ENCODE measurements at regions not wholly inside any gene's neighbourhood (a gene's known extent, or its start where the extent isn't known, plus 50 kb on each side); places are given as distances from the start of the nearest gene placed in this dataset.
"Not testable (repeated sequence)": the region's sequence is repeated elsewhere in the genome, so short reads cannot be mapped to it uniquely, and the experiment has no call there.

DNA sequence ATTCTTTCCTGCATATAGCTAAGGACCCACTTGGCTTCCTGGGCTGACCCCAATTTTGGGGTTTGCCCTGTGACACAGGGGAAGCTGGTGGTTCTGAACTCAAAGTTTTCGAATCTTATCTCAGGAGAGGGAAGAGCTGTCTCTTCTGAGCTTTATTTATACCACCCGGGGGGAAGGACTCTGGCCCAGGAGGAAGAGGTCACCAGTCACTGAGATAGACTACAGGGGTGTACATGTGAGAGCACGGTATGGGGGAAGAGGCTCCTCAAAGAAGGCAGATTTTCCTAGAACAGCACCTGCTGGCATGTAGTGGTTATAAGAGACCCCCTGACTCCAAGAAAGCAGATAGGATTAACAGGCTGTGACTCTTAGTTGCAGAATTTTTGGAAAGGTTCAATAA, 101.8 kb upstream of the ELMO1 start:
- Histone ChIP-seq H3K9me2 (replicated peaks; ENCODE audit: low read depth, low read length) (no peaks in the 10 kb centered on the region), H3K4me3 (ENCODE audit: low read length, poor library complexity, severe bottlenecking) (no peak overlapping the region), H3K4me1 (ENCODE audit: insufficient read depth, low read length, poor library complexity, severe bottlenecking) (peaks cover 56% of the 10 kb centered on the region), H3K79me2 (ENCODE audit: insufficient read depth, low read length) (no peaks in the 10 kb centered on the region), H3K9me3 (ENCODE audit: insufficient read depth, low read depth, low read length) (no peaks in the 10 kb centered on the region), H2AFZ (ENCODE audit: low read length) (no peak overlapping the region), H3K27me3 (ENCODE audit: insufficient read depth, low read length, poor library complexity, severe bottlenecking) (no peaks in the 10 kb centered on the region), H3K9ac (ENCODE audit: low read depth, low read length, poor library complexity, severe bottlenecking) (no peak overlapping the region), H3F3A (ENCODE audit: low read depth) (no peaks in the 10 kb centered on the region), H3K36me3 (ENCODE audit: insufficient read depth, low read length) (no peaks in the 10 kb centered on the region), H4K20me1 (ENCODE audit: insufficient read depth, low read length, poor library complexity, severe bottlenecking) (no peaks in the 10 kb centered on the region), H3K4me2 (ENCODE audit: low read depth, low read length, poor library complexity, severe bottlenecking) (peak overlapping the region; percentile 56)
- TF ChIP-seq CTCF (conservative IDR thresholded peaks at IDR 0.05; ENCODE audit: low read length) (no peak), EZH2phosphoT487 (IDR thresholded peaks at IDR 0.05; ENCODE audit: borderline replicate concordance) (no peak)

DNA sequence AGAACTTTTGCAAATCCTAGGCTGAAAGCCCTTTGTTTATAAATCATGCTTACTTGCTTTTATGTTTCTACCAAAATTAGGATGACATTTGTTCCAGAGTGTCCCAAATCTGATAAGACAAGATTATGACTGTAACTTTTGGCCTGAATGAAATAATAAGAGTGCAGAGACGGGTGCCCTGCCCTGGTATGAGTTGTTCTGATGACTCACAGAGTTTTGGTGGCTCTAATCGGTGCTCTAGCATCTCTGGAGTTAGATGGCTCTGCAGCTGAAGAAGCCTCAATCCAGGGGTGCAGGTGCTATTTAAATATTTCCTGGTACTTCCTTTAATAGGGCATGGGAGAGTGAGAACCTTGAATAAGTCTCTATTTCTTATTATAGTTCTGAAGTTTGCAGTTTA, 102.2 kb upstream of the ELMO1 start:
- no peaks in the 10 kb centered on the region for H3K79me2 ChIP-seq (ENCODE audit: insufficient read depth, low read length)
- no peaks in the 10 kb centered on the region for H3F3A ChIP-seq (ENCODE audit: low read depth)
- no peak overlapping the region for H3K4me2 ChIP-seq (ENCODE audit: low read depth, low read length, poor library complexity, severe bottlenecking)
- H3K4me3 ChIP-seq (ENCODE audit: low read length, poor library complexity, severe bottlenecking) = no peak overlapping the region
- no peak overlapping the region for H3K9ac ChIP-seq (ENCODE audit: low read depth, low read length, poor library complexity, severe bottlenecking)
- no peaks in the 10 kb centered on the region for H3K27me3 ChIP-seq (ENCODE audit: insufficient read depth, low read length, poor library complexity, severe bottlenecking)
- H3K4me1 ChIP-seq (ENCODE audit: insufficient read depth, low read length, poor library complexity, severe bottlenecking) = peaks cover 56% of the 10 kb centered on the region
- H3K36me3 ChIP-seq (ENCODE audit: insufficient read depth, low read length) = no peaks in the 10 kb centered on the region
- no peak for TF ChIP-seq CTCF (conservative IDR thresholded peaks at IDR 0.05; ENCODE audit: low read length)
- TF ChIP-seq EZH2phosphoT487 (IDR thresholded peaks at IDR 0.05; ENCODE audit: borderline replicate concordance) = no peak
- no peaks in the 10 kb centered on the region for H3K9me2 ChIP-seq (replicated peaks; ENCODE audit: low read depth, low read length)
- no peaks in the 10 kb centered on the region for H4K20me1 ChIP-seq (ENCODE audit: insufficient read depth, low read length, poor library complexity, severe bottlenecking)
- no peaks in the 10 kb centered on the region for H3K9me3 ChIP-seq (ENCODE audit: insufficient read depth, low read depth, low read length)
- H2AFZ ChIP-seq (ENCODE audit: low read length) = no peak overlapping the region

GRCh38 chr7:37552030-37552429, 103.4 kb upstream of the ELMO1 start:
- H3K9ac ChIP-seq (ENCODE audit: low read depth, low read length, poor library complexity, severe bottlenecking) = no peak overlapping the region

DNA sequence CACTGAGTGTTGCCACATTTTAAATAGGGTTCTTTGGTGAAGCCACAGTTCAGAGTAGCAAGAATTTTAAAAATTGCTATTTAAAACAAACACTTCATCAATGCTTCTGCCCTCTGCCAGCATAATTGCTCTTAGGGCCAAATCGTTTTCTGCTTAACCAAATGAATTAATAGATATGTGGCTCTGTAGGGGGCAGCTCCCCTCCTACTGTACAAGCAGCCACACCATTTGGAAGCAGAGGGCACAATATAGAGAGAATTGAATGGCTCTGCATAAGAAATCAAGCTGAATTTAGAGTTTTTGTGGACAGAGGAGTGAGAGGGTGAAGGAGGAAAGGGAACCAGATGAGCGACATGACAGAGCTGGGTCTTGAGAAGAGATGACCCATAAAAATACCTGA, 103.8 kb upstream of the ELMO1 start:
- H3K9me2 ChIP-seq (replicated peaks; ENCODE audit: low read depth, low read length); H3K9me3 ChIP-seq (ENCODE audit: insufficient read depth, low read depth, low read length); H3K4me2 ChIP-seq (ENCODE audit: low read depth, low read length, poor library complexity, severe bottlenecking); H4K20me1 ChIP-seq (ENCODE audit: insufficient read depth, low read length, poor library complexity, severe bottlenecking); H3K36me3 ChIP-seq (ENCODE audit: insufficient read depth, low read length); H3K79me2 ChIP-seq (ENCODE audit: insufficient read depth, low read length); H3K4me3 ChIP-seq (ENCODE audit: low read length, poor library complexity, severe bottlenecking); H3F3A ChIP-seq (ENCODE audit: low read depth); H3K27me3 ChIP-seq (ENCODE audit: insufficient read depth, low read length, poor library complexity, severe bottlenecking); H3K9ac ChIP-seq (ENCODE audit: low read depth, low read length, poor library complexity, severe bottlenecking): not testable (repeated sequence)
- Histone ChIP-seq H3K4me1 (ENCODE audit: insufficient read depth, low read length, poor library complexity, severe bottlenecking) (peaks cover 46% of the 10 kb centered on the region), H2AFZ (ENCODE audit: low read length) (peak overlapping the region; percentile 5; the same call in 1 of the 2 replicates)

More at GRCh38 chr7:37552030-37552429, 103.4 kb upstream of the ELMO1 start:
- Histone ChIP-seq H3K27me3 (ENCODE audit: insufficient read depth, low read length, poor library complexity, severe bottlenecking) (no peaks in the 10 kb centered on the region), H3K79me2 (ENCODE audit: insufficient read depth, low read length) (no peaks in the 10 kb centered on the region), H3K36me3 (ENCODE audit: insufficient read depth, low read length) (no peaks in the 10 kb centered on the region), H3K4me2 (ENCODE audit: low read depth, low read length, poor library complexity, severe bottlenecking) (no peak overlapping the region), H3K9me2 (replicated peaks; ENCODE audit: low read depth, low read length) (no peaks in the 10 kb centered on the region), H3K9me3 (ENCODE audit: insufficient read depth, low read depth, low read length) (no peaks in the 10 kb centered on the region), H3K4me3 (ENCODE audit: low read length, poor library complexity, severe bottlenecking) (no peak overlapping the region), H3K4me1 (ENCODE audit: insufficient read depth, low read length, poor library complexity, severe bottlenecking) (peaks cover 50% of the 10 kb centered on the region), H3F3A (ENCODE audit: low read depth) (no peaks in the 10 kb centered on the region), H4K20me1 (ENCODE audit: insufficient read depth, low read length, poor library complexity, severe bottlenecking) (no peaks in the 10 kb centered on the region), H2AFZ (ENCODE audit: low read length) (peak overlapping the region; percentile 59)
- no peak for TF ChIP-seq CTCF (conservative IDR thresholded peaks at IDR 0.05; ENCODE audit: low read length)
- no peak for TF ChIP-seq EZH2phosphoT487 (IDR thresholded peaks at IDR 0.05; ENCODE audit: borderline replicate concordance)

Measured in Loucy (cell line).